SW 1271 (cell line): ENCODE measurements at regions not wholly inside any gene's neighbourhood (a gene's known extent, or its start where the extent isn't known, plus 50 kb on each side); places are given as distances from the start of the nearest gene placed in this dataset.

Experiments used
- DNase-seq, 2 experiments: peaks; one replicate each; lab custom pipeline; 2025; lab: John Stamatoyannopoulos, UW

- DNase-seq: no peak
Observed at GRCh38 chr1:57633881-57634280, 210.0 kb upstream of the DAB1 start.

- no peak for DNase-seq
Observed at GRCh38 chr1:57633056-57633455, 209.2 kb upstream of the DAB1 start.

DNA sequence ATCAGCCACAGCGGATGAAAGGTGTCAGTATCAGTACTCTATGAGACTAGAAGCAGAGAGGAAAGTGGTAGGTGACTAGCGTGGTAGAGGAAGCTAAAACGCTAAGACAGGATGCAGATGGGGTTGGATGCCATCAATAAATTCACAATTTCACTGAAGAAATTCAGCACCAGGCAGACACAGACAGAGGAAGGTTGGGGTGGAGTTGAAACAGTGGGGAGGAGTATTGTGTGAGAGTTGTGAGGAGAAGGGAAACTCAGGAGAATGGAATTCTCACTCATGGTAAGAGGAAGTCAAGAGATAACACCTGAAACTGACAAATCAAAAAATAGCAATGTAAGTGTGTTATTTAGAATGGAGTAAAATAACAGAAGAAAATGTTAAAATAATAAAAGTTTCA, 208.5 kb upstream of the DAB1 start:
- DNase-seq: no peak

- no peak for DNase-seq
Observed at GRCh38 chr1:57627612-57628011, 203.8 kb upstream of the DAB1 start.

GRCh38 chr1:57623791-57624538, 200.1 kb upstream of the DAB1 start:
- no peak for DNase-seq

DNA sequence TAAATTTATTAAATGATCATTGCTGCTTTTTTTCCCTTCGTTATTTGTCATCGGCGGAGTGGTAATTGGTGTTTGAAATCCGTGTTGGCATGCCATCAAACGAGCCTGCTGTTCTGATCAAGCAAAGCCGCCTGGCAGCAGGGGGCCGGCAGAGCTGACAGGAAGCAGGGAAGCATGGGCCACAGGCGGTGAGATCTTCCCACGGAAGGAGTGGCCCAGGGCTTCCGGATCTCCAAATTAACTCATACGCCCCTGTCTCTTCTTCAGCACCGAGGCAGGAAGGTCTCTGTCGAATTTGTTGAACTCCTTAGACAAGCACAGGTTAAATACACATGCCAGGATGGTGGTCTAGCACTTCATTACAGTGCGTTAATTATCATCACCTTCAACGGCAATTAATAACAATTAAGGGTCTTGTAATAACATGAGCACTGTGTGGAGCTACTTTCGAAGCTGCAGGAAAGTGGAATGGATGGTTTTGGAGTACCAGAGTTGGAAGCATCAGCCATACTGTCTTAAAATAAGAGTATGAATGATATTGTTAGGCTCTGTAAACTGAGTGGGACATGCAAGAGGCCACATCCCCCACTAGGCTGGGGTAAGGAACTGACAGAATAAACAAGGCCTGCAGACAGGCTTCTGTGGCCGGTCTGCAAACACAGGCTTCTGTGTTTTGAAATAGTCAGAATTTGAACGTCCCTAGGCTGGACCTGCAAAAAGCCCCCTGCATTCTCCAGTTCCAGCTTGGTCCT, 199.4 kb upstream of the DAB1 start:
- DNase-seq: no peak

- no peak for DNase-seq
Observed at GRCh38 chr1:57621776-57622175, 197.9 kb upstream of the DAB1 start.

- DNase-seq: no peak
Observed at GRCh38 chr1:57620605-57621004, 196.7 kb upstream of the DAB1 start.

GRCh38 chr1:57616921-57617320, 193.1 kb upstream of the DAB1 start:
- no peak for DNase-seq

DNA sequence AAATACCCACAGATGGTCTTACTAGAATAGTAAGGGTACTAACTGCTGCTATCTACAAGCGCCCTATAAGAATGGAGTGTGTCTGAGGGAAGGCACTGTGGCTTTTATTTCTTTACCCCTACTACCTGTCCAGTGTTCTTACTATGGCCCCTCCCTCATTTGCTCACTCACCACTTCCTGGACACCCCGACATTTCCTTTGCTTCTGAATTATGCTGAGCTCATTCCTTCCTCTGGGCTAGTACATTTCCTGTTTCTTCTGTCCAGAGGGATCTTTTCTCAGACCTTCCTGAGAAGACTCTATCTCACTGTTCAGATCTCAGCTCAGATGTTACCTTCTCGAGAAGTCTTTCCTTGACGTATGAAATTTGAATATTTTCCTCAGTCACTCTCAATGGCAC, 192.1 kb upstream of the DAB1 start:
- DNase-seq: no peak

- no peak for DNase-seq
Observed at GRCh38 chr1:57612833-57613232, 189.0 kb upstream of the DAB1 start.

GRCh38 chr1:57605933-57606332, 182.1 kb upstream of the DAB1 start:
- DNase-seq: no peak

DNA sequence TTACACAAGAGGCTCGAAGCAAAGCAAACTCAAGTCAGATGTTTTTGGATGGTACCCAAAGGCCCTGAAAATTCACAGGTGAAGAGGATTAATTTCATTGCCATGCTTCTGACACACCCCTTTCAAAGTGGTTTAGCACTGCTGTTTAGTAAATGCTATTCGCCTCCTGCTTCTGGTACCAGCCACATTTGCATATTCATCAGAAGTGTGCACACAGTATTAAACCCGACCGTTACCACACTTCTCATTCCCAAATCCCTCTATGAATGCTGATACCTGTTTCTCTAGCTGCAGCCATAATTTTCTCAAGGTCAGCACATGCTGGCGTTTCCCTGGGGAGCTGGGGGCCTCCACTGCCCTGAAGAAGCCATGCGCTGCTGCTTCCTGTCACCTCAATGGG, 179.8 kb upstream of the DAB1 start:
- no peak for DNase-seq

GRCh38 chr1:57600424-57600823, 176.6 kb upstream of the DAB1 start:
- DNase-seq: no peak

DNA sequence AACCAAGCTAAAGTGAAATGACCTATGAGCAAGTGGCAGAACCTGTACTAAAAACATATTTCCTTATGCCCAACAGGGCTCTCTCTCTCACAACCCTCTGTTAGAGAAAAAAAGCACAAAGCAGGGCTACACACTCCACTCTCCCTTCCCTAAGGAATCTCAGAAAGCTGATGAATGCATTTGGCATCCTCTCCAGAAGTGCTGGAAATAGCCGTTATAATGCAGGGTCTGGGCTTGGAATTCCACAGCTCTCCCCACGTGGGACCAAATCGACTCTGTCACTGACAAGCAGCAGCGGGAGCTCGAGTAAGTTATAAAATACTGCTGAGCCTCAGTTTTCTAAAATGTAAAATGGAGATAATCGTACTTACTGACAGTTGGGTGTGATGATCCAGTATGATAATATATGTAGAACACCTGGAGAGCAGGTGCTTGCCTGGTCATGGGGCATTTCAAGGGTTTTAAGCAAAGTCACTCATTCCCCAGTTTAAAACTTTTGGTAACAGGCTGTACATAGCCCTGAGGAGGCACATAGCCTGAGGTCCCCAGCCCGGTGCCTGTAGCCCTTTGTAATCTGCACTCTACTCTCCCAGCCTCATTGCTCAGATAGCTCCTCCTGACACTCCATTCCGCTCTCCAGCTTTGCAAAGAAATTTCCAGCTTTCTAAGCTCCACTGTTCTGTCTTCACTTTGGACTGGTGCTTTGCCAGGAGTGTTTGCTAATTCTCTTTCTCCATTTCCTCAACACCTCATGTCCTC, 175.6 kb upstream of the DAB1 start:
- no peak for DNase-seq

DNA sequence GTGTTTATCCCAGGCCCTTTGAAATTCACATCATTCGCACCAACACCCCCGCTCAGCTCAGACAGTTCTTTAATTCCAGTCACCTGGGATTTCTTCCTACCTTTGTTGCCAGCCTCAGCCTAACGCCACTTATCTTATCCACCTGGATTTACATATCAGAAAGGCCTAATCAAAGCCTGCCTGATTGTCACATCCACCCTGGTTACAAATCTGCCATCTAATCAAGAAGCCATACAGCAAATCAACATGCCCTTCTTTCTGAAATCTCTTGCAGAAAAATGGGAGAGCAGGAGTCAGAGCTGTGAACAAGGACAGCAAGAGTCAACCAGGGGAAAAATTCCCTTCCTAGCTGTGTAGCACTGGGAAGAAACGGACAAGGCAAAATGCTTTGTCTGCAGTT, 173.2 kb upstream of the DAB1 start:
- DNase-seq: no peak

DNA sequence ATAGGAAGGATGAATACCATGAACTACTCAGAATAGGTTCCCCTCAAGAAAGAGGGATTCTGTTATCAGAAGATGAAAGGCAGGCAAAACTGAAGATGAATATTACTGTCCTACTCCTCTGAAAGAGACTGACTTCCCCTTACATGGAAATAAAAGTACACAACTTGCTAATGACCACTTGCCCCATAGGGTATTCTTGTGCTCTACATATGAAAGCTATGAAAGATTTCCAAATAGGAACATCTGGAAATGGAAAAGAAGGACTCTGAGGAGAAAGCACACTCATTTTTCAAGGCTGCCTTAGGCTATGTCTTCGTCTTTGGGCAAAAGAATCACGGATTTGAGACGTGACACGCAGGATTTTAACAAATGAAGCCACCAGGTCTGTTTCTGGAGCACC, 170.1 kb upstream of the DAB1 start:
- no peak for DNase-seq

- DNase-seq: no peak
Observed at GRCh38 chr1:57591842-57592241, 168.0 kb upstream of the DAB1 start.

- no peak for DNase-seq
Observed at GRCh38 chr1:57590978-57591377, 167.1 kb upstream of the DAB1 start.

GRCh38 chr1:57586842-57587241, 163.0 kb upstream of the DAB1 start:
- DNase-seq: no peak

DNA sequence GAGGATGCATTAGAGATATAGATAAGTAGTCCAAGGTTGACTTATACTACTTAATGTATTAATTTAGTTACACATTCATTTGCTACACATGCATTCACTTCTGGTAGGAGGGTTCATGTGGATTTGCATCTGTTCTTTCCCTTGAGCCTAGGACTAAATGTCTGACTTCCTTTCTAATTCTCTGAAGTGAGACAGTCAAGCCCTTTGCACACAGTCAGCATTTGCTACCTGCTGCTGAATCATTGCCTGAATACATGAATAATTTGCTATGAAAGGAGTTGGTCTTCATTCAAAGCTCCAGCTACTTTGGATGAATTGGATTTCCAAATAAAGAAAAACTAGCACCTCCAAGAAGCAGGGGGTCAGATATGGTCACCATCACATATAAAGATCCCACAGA, 154.8 kb upstream of the DAB1 start:
- no peak for DNase-seq

DNA sequence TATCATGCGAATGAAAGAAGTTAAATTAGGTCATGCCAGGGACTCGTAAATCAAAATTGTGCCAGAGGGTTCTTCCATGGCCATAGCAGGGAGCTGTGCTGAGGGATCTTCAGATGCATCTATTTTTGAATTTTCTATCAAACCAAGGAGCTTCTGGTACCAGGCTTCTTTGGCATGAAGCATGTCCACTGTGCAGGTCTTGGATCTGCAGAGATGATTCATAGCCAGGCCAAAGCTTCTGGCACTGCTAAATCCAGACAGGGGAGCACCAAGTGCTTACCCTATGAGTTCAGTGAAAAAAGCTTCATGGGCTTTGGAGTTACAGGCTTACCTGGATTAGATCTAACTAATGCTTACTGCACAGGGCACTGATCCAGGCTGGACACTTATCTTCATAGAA, 154.2 kb upstream of the DAB1 start:
- DNase-seq: no peak

GRCh38 chr1:57576756-57577155, 152.9 kb upstream of the DAB1 start:
- DNase-seq: no peak
